Kidney (tissue), 13 donors: ENCODE measurements at regions not wholly inside any gene's neighbourhood (a gene's known extent, or its start where the extent isn't known, plus 50 kb on each side); places are given as distances from the start of the nearest gene placed in this dataset.
"Not testable (repeated sequence)": the region's sequence is repeated elsewhere in the genome, so short reads cannot be mapped to it uniquely, and the experiment has no call there.

Source experiments
- DNase-seq, 5 donors: peaks; one replicate each; pipeline ENCODE4 v3.0.0-alpha.2; 2013 to 2020
- FAIRE-seq: peaks from 2 replicates; lab custom pipeline; 2012; peaks lifted over from hg19 to GRCh38; lab: Jason Lieb, UNC
- H3K27ac ChIP-seq, 2 donors: one replicate each; pipeline ENCODE4 v1.7.0; 2013; ENCODE audit warnings: low read depth in 2 of 2, low read length in 2 of 2, inconsistent platforms in 1 of 2
- H3K27me3 ChIP-seq: one replicate; pipeline ENCODE4 v1.7.1; 2013; ENCODE audit warnings: low read length, inconsistent platforms; ENCODE audit not compliant: control insufficient read depth, insufficient read depth
- H3K36me3 ChIP-seq, 3 donors: one replicate each; pipeline versions ENCODE4 v1.7.0 to v1.7.1; 2013; ENCODE audit warnings: low read length in 3 of 3, control low read depth in 1 of 3, inconsistent platforms in 1 of 3; ENCODE audit not compliant: insufficient read depth in 3 of 3, control insufficient read depth in 2 of 3
- H3K4me1 ChIP-seq, 3 donors: one replicate each; pipeline versions ENCODE4 v1.7.0 to v1.7.1; 2013; ENCODE audit warnings: low read length in 3 of 3, inconsistent platforms in 1 of 3, low read depth in 1 of 3; ENCODE audit not compliant: control insufficient read depth in 2 of 3, insufficient read depth in 2 of 3
- H3K4me3 ChIP-seq, 3 donors: one replicate each; pipeline versions ENCODE4 v1.7.0 to v1.8.1; 2013; ENCODE audit warnings: low read length in 3 of 3, control low read depth in 1 of 3, inconsistent platforms in 1 of 3
- H3K9ac ChIP-seq, 3 donors: one replicate each; pipeline versions ENCODE4 v1.7.0 to v1.7.1; 2013; ENCODE audit warnings: low read length in 3 of 3, control low read depth in 1 of 3, inconsistent platforms in 1 of 3
- H3K9me3 ChIP-seq, 3 donors: one replicate each; pipeline versions ENCODE4 v1.7.0 to v1.7.1; 2013; ENCODE audit warnings: low read length in 3 of 3, control low read depth in 1 of 3, inconsistent platforms in 1 of 3; ENCODE audit not compliant: control insufficient read depth in 2 of 3, insufficient read depth in 1 of 3
- CTCF ChIP-seq: IDR thresholded peaks from 3 replicates; pipeline ENCODE4 v1.5.1; 2012; ENCODE audit warnings: mild to moderate bottlenecking, moderate library complexity, borderline replicate concordance; ENCODE audit not compliant: insufficient read depth; ENCODE audit errors: extremely low read depth
- intact Hi-C: fragments of 100-400 bp; cut with DNase I; formaldehyde crosslinking; loops from one replicate; pipeline ENCODE4 v1.11.1; 2022
- donor health status: control.
- donor health status: control.
- donor health status: control.
- donor health status: control.
- donor health status: control.
- donor health status: DM: yes; HTN: yes; CAD: no.
- donor health status: Normal renal cell carcinoma (clear cell type).

- Histone ChIP-seq H3K36me3 (no peaks in the 10 kb centered on the region), H3K9ac (no peak overlapping the region), H3K27ac (no peak overlapping the region), H3K27me3 (no peaks in the 10 kb centered on the region), H3K4me3 (no peak overlapping the region), H3K4me1 (no peaks in the 10 kb centered on the region), H3K9me3 (no peaks in the 10 kb centered on the region)
- intact Hi-C loops, result no loop called here
- no peak for DNase-seq
- no peak for TF ChIP-seq CTCF
- FAIRE-seq, result no peak
Observed at GRCh38 chr5:21573416-21574314, 1279.5 kb downstream of the CDH12 start.

- H3K27me3 ChIP-seq, H3K36me3 ChIP-seq, H3K27ac ChIP-seq, H3K9ac ChIP-seq, H3K9me3 ChIP-seq, H3K4me1 ChIP-seq, intact Hi-C loops, H3K4me3 ChIP-seq, FAIRE-seq, DNase-seq: not testable (repeated sequence)
Observed at GRCh38 chr5:21571196-21571595, 1281.9 kb downstream of the CDH12 start.

GRCh38 chr5:21559109-21559508 is 1294.0 kb downstream of the CDH12 start:
- H3K27me3 ChIP-seq, H3K36me3 ChIP-seq, DNase-seq, H3K9ac ChIP-seq, FAIRE-seq, H3K27ac ChIP-seq, H3K9me3 ChIP-seq, intact Hi-C loops, H3K4me1 ChIP-seq, H3K4me3 ChIP-seq: not testable (repeated sequence)

- H3K27ac ChIP-seq, H3K4me3 ChIP-seq, H3K36me3 ChIP-seq, DNase-seq, H3K9me3 ChIP-seq, intact Hi-C loops, H3K27me3 ChIP-seq, H3K9ac ChIP-seq, FAIRE-seq, H3K4me1 ChIP-seq: not testable (repeated sequence)
Observed at GRCh38 chr5:21552263-21552662, 1300.9 kb downstream of the CDH12 start.

GRCh38 chr5:21550916-21551315 is 1302.2 kb downstream of the CDH12 start:
- not testable (repeated sequence) for H3K27ac ChIP-seq

GRCh38 chr5:21547656-21548055 is 1305.5 kb downstream of the CDH12 start:
- intact Hi-C loops, result not testable (repeated sequence)

More at GRCh38 chr5:21550916-21551315, 1302.2 kb downstream of the CDH12 start:
- intact Hi-C loops, H3K4me3 ChIP-seq, DNase-seq, H3K27me3 ChIP-seq, H3K4me1 ChIP-seq, H3K9me3 ChIP-seq, H3K36me3 ChIP-seq, FAIRE-seq, H3K9ac ChIP-seq: not testable (repeated sequence)

GRCh38 chr5:21535114-21535513 is 1318.0 kb downstream of the CDH12 start:
- H3K36me3 ChIP-seq, H3K27me3 ChIP-seq, H3K9me3 ChIP-seq, FAIRE-seq, intact Hi-C loops, DNase-seq, H3K4me1 ChIP-seq, H3K27ac ChIP-seq, H3K9ac ChIP-seq, H3K4me3 ChIP-seq: not testable (repeated sequence)

More at GRCh38 chr5:21547656-21548055, 1305.5 kb downstream of the CDH12 start:
- H3K9me3 ChIP-seq, H3K4me3 ChIP-seq, H3K36me3 ChIP-seq, H3K9ac ChIP-seq, H3K4me1 ChIP-seq, DNase-seq, H3K27me3 ChIP-seq, H3K27ac ChIP-seq, FAIRE-seq: not testable (repeated sequence)
